GM12865 (cell line): ENCODE measurements at regions not wholly inside any gene's neighbourhood (a gene's known extent, or its start where the extent isn't known, plus 50 kb on each side); places are given as distances from the start of the nearest gene placed in this dataset.

Experiments used
- DNase-seq: peaks from one replicate; pipeline ENCODE4 v3.0.0; 2010; ENCODE audit warnings: low read depth
- H3K4me3 ChIP-seq: 2 replicates; pipeline ENCODE4 v1.5.1; 2011; ENCODE audit warnings: mild to moderate bottlenecking, low read depth, low read length, control low read depth
- CTCF ChIP-seq: IDR thresholded peaks from 2 replicates; pipeline ENCODE4 v1.5.1; 2011; ENCODE audit warnings: low read length, control low read depth, low read depth, inconsistent platforms; ENCODE audit not compliant: insufficient read depth; ENCODE audit errors: missing control alignments

- DNase-seq, result no peak
- no peak for TF ChIP-seq CTCF
- no peak overlapping the region for H3K4me3 ChIP-seq
Observed at GRCh38 chr13:53719281-53719680, 690.7 kb downstream of the OLFM4 start.

GRCh38 chr13:53732664-53733063, 704.1 kb downstream of the OLFM4 start:
- TF ChIP-seq CTCF, result no peak
- no peak for DNase-seq
- H3K4me3 ChIP-seq, result no peak overlapping the region

- TF ChIP-seq CTCF, result no peak
- H3K4me3 ChIP-seq, result no peak overlapping the region
- DNase-seq, result no peak
Observed at GRCh38 chr13:53743906-53744305, 715.3 kb downstream of the OLFM4 start.

GRCh38 chr13:53747825-53748224, 719.2 kb downstream of the OLFM4 start:
- DNase-seq, result no peak
- TF ChIP-seq CTCF, result no peak

GRCh38 chr13:53749306-53749705, 720.7 kb downstream of the OLFM4 start:
- TF ChIP-seq CTCF, result no peak
- no peak overlapping the region for H3K4me3 ChIP-seq
- no peak for DNase-seq

More at GRCh38 chr13:53747825-53748224, 719.2 kb downstream of the OLFM4 start:
- no peak overlapping the region for H3K4me3 ChIP-seq

- no peak for TF ChIP-seq CTCF
- no peak overlapping the region for H3K4me3 ChIP-seq
- no peak for DNase-seq
Observed at GRCh38 chr13:53759016-53759415, 730.4 kb downstream of the OLFM4 start.

- no peak for DNase-seq
- no peak for TF ChIP-seq CTCF
- H3K4me3 ChIP-seq, result no peak overlapping the region
Observed at GRCh38 chr13:53775807-53776206, 747.2 kb downstream of the OLFM4 start.
